ENCODE measurements at regions not wholly inside any gene's neighbourhood (a gene's known extent, or its start where the extent isn't known, plus 50 kb on each side); places are given as distances from the start of the nearest gene placed in this dataset.
A peak's percentile ranks its signal among the peaks of the same experiment; 100 is the strongest.

DNA sequence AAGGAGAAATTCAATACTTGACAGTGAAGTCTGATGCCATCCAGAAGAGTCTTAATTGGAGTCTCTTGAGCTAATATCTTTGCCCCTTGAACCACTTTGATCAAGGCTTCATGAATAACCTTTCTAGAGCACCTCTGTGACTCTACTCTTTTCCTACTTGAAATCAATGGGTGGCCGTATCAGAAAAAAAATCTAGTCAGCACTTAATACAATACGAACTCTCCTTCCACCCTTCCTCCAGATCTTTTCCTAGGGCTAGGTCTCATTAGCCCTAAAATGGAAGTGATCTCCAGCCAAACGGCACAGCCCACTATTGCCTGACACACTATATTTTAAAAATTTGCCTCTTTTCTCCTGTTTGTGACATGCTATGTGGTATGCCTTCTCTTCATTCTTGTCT is 129.6 kb upstream of the TLL1 start:
- TF ChIP-seq, protein P1, sequence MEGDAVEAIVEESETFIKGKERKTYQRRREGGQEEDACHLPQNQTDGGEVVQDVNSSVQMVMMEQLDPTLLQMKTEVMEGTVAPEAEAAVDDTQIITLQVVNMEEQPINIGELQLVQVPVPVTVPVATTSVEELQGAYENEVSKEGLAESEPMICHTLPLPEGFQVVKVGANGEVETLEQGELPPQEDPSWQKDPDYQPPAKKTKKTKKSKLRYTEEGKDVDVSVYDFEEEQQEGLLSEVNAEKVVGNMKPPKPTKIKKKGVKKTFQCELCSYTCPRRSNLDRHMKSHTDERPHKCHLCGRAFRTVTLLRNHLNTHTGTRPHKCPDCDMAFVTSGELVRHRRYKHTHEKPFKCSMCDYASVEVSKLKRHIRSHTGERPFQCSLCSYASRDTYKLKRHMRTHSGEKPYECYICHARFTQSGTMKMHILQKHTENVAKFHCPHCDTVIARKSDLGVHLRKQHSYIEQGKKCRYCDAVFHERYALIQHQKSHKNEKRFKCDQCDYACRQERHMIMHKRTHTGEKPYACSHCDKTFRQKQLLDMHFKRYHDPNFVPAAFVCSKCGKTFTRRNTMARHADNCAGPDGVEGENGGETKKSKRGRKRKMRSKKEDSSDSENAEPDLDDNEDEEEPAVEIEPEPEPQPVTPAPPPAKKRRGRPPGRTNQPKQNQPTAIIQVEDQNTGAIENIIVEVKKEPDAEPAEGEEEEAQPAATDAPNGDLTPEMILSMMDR (IDR thresholded peaks at IDR 0.05; ENCODE audit: borderline replicate concordance, extremely low read depth, insufficient read depth) = no peak
- H3K27me3 ChIP-seq (ENCODE audit: control insufficient read depth, insufficient read depth, low read length) = no peaks in the 10 kb centered on the region
- FAIRE-seq = no peak
- no peak overlapping the region for H3K9ac ChIP-seq (ENCODE audit: low read length in 3 of 3)
- no peak overlapping the region for H3K4me3 ChIP-seq (ENCODE audit: low read length in 3 of 3)
- no peaks in the 10 kb centered on the region for H3K4me1 ChIP-seq (ENCODE audit: control insufficient read depth in 2 of 3, insufficient read depth in 2 of 3, low read depth in 1 of 3, low read length in 3 of 3)
- no peaks in the 10 kb centered on the region for H3K9me3 ChIP-seq (ENCODE audit: control insufficient read depth in 2 of 3, insufficient read depth in 1 of 3, low read length in 3 of 3)
- DNase-seq = no peak
- H3K27ac ChIP-seq (ENCODE audit: low read depth in 2 of 2, low read length in 2 of 2) = no peak overlapping the region
- intact Hi-C loops (cut with DNase I) = no loop called here
- no peaks in the 10 kb centered on the region for H3K36me3 ChIP-seq (ENCODE audit: control insufficient read depth in 2 of 3, insufficient read depth in 3 of 3, low read length in 3 of 3)

DNA sequence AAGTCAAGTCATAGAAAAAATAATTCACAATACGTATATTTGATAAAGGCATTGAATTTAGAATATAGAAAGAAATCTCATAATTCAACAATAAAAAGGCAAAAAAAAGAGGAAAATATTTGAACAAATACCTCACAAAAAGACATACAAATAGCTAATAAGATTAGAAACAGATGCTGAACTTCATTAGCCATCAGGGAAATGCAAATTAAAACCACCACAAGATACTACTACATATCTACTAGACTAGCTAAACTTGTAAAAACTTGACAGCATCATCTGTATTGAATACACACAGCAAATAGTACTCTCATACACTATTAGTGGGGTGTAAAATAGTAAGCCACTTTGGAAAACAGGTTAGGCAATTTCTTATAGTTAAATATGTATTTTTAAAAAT is 128.7 kb upstream of the TLL1 start:
- no peak overlapping the region for H3K27ac ChIP-seq (ENCODE audit: low read depth in 2 of 2, low read length in 2 of 2)
- no peak overlapping the region for H3K4me3 ChIP-seq (ENCODE audit: low read length in 3 of 3)
- no peak for DNase-seq
- no peak for FAIRE-seq
- no peaks in the 10 kb centered on the region for H3K36me3 ChIP-seq (ENCODE audit: control insufficient read depth in 2 of 3, insufficient read depth in 3 of 3, low read length in 3 of 3)
- H3K9ac ChIP-seq (ENCODE audit: low read length in 3 of 3) = no peak overlapping the region
- no peaks in the 10 kb centered on the region for H3K4me1 ChIP-seq (ENCODE audit: control insufficient read depth in 2 of 3, insufficient read depth in 2 of 3, low read depth in 1 of 3, low read length in 3 of 3)
- TF ChIP-seq, protein P1 (IDR thresholded peaks at IDR 0.05; ENCODE audit: borderline replicate concordance, extremely low read depth, insufficient read depth) = no peak
- no peaks in the 10 kb centered on the region for H3K9me3 ChIP-seq (ENCODE audit: control insufficient read depth in 2 of 3, insufficient read depth in 1 of 3, low read length in 3 of 3)
- H3K27me3 ChIP-seq (ENCODE audit: control insufficient read depth, insufficient read depth, low read length) = no peaks in the 10 kb centered on the region
- intact Hi-C loops (cut with DNase I) = no loop called here

DNA sequence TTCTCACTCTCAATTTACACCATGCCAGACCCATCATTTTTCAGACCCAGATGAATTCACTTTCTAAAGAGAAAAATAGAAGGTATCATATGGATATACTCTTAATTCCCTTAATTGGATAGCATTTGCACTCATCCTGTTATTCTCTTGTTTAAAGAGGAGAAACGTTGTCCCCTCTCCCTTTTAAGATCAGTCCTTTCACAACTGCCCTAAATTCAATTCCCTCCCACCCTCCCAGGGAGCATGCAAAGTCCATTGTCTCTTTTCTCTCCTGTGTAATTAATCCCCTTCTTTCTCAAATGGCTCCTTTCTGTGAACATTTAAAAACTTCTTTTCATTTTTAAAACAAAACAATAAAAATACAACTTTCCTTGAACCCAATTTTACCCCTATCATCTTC is 124.7 kb upstream of the TLL1 start:
- DNase-seq = no peak
- H3K36me3 ChIP-seq (ENCODE audit: control insufficient read depth in 2 of 3, insufficient read depth in 3 of 3, low read length in 3 of 3) = no peaks in the 10 kb centered on the region
- TF ChIP-seq, protein P1 (IDR thresholded peaks at IDR 0.05; ENCODE audit: borderline replicate concordance, extremely low read depth, insufficient read depth) = no peak
- H3K4me3 ChIP-seq (ENCODE audit: low read length in 3 of 3) = no peak overlapping the region
- no peaks in the 10 kb centered on the region for H3K27me3 ChIP-seq (ENCODE audit: control insufficient read depth, insufficient read depth, low read length)
- no peaks in the 10 kb centered on the region for H3K4me1 ChIP-seq (ENCODE audit: control insufficient read depth in 2 of 3, insufficient read depth in 2 of 3, low read depth in 1 of 3, low read length in 3 of 3)
- H3K9me3 ChIP-seq (ENCODE audit: control insufficient read depth in 2 of 3, insufficient read depth in 1 of 3, low read length in 3 of 3) = no peaks in the 10 kb centered on the region
- peak overlapping the region in 1 of 2 donors; percentile 60 for H3K27ac ChIP-seq (ENCODE audit: low read depth in 2 of 2, low read length in 2 of 2)
- H3K9ac ChIP-seq (ENCODE audit: low read length in 3 of 3) = no peak overlapping the region
- intact Hi-C loops (cut with DNase I) = no loop called here
- no peak for FAIRE-seq

DNA sequence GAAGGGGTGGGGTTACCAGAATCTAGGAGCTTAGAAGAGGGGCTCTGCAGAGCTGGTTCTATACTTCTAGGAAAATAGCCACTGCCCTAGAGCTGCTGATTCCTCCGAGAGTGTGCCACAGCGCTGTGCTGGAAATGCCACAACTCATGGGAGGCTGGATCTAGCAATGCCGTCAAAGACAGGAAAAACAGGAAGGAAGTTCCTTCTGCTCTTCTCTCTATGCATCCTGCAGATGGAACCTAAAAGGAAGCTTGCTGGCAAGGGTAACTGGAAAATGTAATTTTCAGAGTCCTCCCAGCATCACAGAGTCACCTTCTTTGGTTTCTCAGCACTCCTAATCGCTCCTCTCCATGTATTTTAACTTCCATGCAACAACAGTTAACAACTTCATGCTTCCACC is 121.2 kb upstream of the TLL1 start:
- DNase-seq (no peak), FAIRE-seq (no peak)
- Histone ChIP-seq H3K4me1 (ENCODE audit: control insufficient read depth in 2 of 3, insufficient read depth in 2 of 3, low read depth in 1 of 3, low read length in 3 of 3) (no peaks in the 10 kb centered on the region), H3K9me3 (ENCODE audit: control insufficient read depth in 2 of 3, insufficient read depth in 1 of 3, low read length in 3 of 3) (no peaks in the 10 kb centered on the region), H3K27ac (ENCODE audit: low read depth in 2 of 2, low read length in 2 of 2) (no peak overlapping the region), H3K4me3 (ENCODE audit: low read length in 3 of 3) (no peak overlapping the region), H3K9ac (ENCODE audit: low read length in 3 of 3) (no peak overlapping the region), H3K27me3 (ENCODE audit: control insufficient read depth, insufficient read depth, low read length) (no peaks in the 10 kb centered on the region), H3K36me3 (ENCODE audit: control insufficient read depth in 2 of 3, insufficient read depth in 3 of 3, low read length in 3 of 3) (no peaks in the 10 kb centered on the region)
- intact Hi-C loops (cut with DNase I) = no loop called here
- TF ChIP-seq, protein P1 (IDR thresholded peaks at IDR 0.05; ENCODE audit: borderline replicate concordance, extremely low read depth, insufficient read depth) = no peak

Measured in kidney (tissue), 13 donors.